Heart right ventricle (tissue), 16 donors: ENCODE measurements at regions not wholly inside any gene's neighbourhood (a gene's known extent, or its start where the extent isn't known, plus 50 kb on each side); places are given as distances from the start of the nearest gene placed in this dataset.

Experiments used
- ATAC-seq, 8 donors: fragments of 200-7000 bp; cut with Tn5 transposase; one replicate each; pipeline ENCODE4 v1.9.1; 2020; ENCODE audit warnings: mild to moderate bottlenecking in 8 of 8, moderate library complexity in 8 of 8, moderate number of reproducible peaks in 1 of 8
- DNase-seq, 2 donors: peaks; one replicate each; pipeline ENCODE4 v3.0.0-alpha.2; 2020
- H3K27ac ChIP-seq, 10 donors: fragments of 200-600 bp; sonication (generic) in 2 of 10; one replicate each; pipeline versions ENCODE4 v1.5.0 to v1.8.0; 2020 to 2022; ENCODE audit warnings: mild to moderate bottlenecking in 3 of 10
- H3K27me3 ChIP-seq, 7 donors: fragments of 200-600 bp; one replicate each; pipeline ENCODE4 v1.8.0; 2021 to 2022; ENCODE audit warnings: mild to moderate bottlenecking in 2 of 7
- H3K36me3 ChIP-seq, 9 donors: fragments of 200-600 bp; sonication (generic) in 1 of 9; one replicate each; pipeline versions ENCODE4 v1.5.0 to v1.8.0; 2020 to 2022; ENCODE audit warnings: mild to moderate bottlenecking in 2 of 9
- H3K4me1 ChIP-seq, 9 donors: fragments of 200-600 bp; sonication (generic) in 1 of 9; one replicate each; pipeline versions ENCODE4 v1.5.0 to v1.8.0; 2020 to 2022; ENCODE audit warnings: mild to moderate bottlenecking in 4 of 9
- H3K4me3 ChIP-seq, 10 donors: fragments of 200-600 bp; sonication (generic) in 2 of 10; one replicate each; pipeline versions ENCODE4 v1.5.0 to v1.8.0; 2020 to 2022; ENCODE audit warnings: mild to moderate bottlenecking in 7 of 10, moderate library complexity in 2 of 10
- H3K9me3 ChIP-seq, 11 donors: fragments of 200-600 bp in 10 of 11; sonication (generic) in 2 of 11; one replicate each; pipeline versions ENCODE4 v1.5.0 to v1.8.0; 2013 to 2022; ENCODE audit warnings: mild to moderate bottlenecking in 2 of 11, control low read depth in 1 of 11, moderate library complexity in 1 of 11
- WGBS, 2 donors: extraction: QIAGEN DNeasy Blood & Tissue Kit; methylation state at CpG; one replicate each; pipeline ENCODE4 v1.1.7; 2013; ENCODE audit warnings: inconsistent platforms in 1 of 2; 5-methylcytosine and 5-hydroxymethylcytosine counted together
- intact Hi-C, 10 donors: fragments of 100-400 bp; cut with DNase I; formaldehyde crosslinking; loops; one replicate each; pipeline versions ENCODE4 v1.11.1 to v1.14.2; 2022
- TF ChIP-seq, protein P1 (sequence below), 9 donors: fragments of 200-600 bp; sonication (generic) in 2 of 9; IDR thresholded peaks; one replicate each; pipeline versions ENCODE4 v1.5.0 to v1.8.0; 2021 to 2022; ENCODE audit warnings: antibody characterized with exemption in 9 of 9, mild to moderate bottlenecking in 5 of 9, moderate library complexity in 1 of 9
- donor health status: Arrhythmogenic right ventricular cardiomyopathy.
- donor health status: ischemic (EF 13 %, LVEDD 7.1; RV severe dilation, severe dysfunction).
- donor health status: healthy with polysubstance abuse.
- donor health status: DM: no; HTN: yes; CAD: no.
- donor health status: DM: no; HTN: no; CAD: no.
- donor health status: ischemic (EF 25% LVEDD 6.9; RV normal size, moderate dysfunction).
- donor health status: ischemic (EF 25% LVEDD 5.7; RV mildly dilated, moderate dysfunction).
- donor health status: healthy.
- donor health status: DM: yes; HTN: yes; CAD: no.
- donor health status: Ischemic cardiomyopathy.
- donor health status: ischemic (EF 35%, LVEDD 5.7; RV mildly dilated, moderate dysfunction).
- donor health status: nonischemic (EF 11% LVEDD 7.7; RV severe dilation, severe dysfunction).
- donor health status: DM: yes; HTN: yes; CAD: no.
- donor health status: PGD.
- donor health status: ischemic (EF 29% LVEDD 5.4; RV normal size, mild dysfunction).
- donor health status: nonischemic (EF 23%, LVEDD 6.1; RV moderate dilation, normal function).

DNA sequence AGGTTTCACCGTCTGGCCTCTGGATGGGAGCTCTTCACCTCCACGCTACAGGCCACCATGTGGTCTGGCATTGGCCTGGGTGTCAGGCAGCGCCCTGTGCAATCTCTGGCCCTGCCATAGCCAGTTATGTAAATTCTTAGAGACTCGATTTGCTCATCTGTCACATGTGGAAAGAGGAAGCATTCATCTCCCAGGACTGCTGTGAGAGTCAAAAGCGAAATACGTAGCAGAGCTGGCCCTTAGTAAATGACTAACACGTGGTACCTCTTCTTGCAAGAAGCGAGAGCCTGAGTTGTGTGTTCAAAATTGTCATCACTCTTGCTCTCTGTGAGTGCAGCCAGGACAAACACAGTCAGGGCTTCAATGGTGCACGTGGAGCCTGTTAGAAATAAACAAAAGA lies 159.0 kb upstream of the BACE2 start:
- peaks cover 0 to 24% (median 12%) of the 10 kb centered on the region in 7 donors for H3K27me3 ChIP-seq
- peak in 1 of 8 donors; percentile 48 for ATAC-seq
- no peaks in the 10 kb centered on the region for H3K9me3 ChIP-seq
- no peaks in the 10 kb centered on the region for H3K36me3 ChIP-seq
- peaks cover 0 to 6% (median 0%) of the 10 kb centered on the region in 9 donors for H3K4me1 ChIP-seq
- TF ChIP-seq, protein P1, sequence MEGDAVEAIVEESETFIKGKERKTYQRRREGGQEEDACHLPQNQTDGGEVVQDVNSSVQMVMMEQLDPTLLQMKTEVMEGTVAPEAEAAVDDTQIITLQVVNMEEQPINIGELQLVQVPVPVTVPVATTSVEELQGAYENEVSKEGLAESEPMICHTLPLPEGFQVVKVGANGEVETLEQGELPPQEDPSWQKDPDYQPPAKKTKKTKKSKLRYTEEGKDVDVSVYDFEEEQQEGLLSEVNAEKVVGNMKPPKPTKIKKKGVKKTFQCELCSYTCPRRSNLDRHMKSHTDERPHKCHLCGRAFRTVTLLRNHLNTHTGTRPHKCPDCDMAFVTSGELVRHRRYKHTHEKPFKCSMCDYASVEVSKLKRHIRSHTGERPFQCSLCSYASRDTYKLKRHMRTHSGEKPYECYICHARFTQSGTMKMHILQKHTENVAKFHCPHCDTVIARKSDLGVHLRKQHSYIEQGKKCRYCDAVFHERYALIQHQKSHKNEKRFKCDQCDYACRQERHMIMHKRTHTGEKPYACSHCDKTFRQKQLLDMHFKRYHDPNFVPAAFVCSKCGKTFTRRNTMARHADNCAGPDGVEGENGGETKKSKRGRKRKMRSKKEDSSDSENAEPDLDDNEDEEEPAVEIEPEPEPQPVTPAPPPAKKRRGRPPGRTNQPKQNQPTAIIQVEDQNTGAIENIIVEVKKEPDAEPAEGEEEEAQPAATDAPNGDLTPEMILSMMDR (IDR thresholded peaks at IDR 0.05): no peak
- no peak for DNase-seq
- WGBS, 2 donors: 75% methylated on average over 9 of the region's 9 CpGs
- intact Hi-C loops: no loop called here
- H3K4me3 ChIP-seq: no peak overlapping the region
- no peak overlapping the region for H3K27ac ChIP-seq

DNA sequence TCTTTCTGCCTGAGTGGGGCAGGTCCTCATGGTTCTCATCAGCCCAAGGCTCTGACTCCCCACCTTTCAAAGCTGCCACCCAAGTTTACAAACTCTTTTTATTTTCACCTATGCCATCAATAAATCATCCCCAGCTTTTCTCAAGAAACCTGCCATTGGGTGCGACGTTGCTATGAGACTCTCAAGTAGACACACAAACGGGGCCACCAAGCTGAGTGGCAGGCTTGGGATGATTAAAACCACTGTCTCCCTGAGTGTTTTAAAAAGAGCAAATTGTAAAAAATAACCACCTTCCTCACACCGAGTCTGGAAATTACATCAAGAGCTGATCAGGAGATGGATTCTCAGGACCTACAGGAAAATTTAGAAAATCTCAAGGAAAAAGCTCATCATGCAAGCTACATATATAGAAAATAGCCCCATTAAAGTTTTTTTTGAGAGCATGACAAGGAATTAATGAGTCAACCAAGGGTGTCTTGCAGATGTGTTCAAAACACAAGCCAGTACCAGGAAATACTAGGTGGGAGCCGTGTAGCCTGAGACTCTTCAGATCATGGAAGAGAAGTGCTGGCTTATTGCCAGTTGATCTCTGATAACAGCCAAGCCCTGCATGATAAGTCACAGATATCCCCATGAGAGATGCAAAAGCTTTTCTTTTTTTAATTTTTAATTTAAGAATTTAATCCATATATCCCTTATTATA lies 158.4 kb upstream of the BACE2 start:
- WGBS, 2 donors: 56 to 64% methylated on average over 5 of the region's 5 CpGs
- intact Hi-C loops: no loop called here

DNA sequence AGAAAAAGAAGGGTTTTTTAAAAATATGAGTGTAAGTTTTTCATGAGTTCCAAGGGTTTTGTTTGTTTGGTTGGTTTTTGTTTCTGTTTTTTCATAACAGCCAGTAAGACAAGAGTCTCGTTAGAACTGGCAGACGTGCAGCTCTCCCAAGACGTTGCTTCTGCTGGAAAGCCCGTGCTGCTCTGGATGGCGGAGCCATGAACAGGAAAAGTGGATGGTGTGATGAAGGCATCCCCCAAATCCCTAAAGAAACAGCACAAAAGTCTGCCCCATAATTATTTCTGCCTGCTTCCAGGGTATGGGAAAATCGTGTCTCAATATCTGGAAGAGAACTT lies 157.9 kb upstream of the BACE2 start:
- 29 to 39% methylated on average over 6 of the region's 6 CpGs for WGBS, 2 donors
- no peak for ATAC-seq
- intact Hi-C loops: no loop called here

More for the DNA sequence above, 158.4 kb upstream of the BACE2 start:
- H3K27ac ChIP-seq: no peak overlapping the region
- no peaks in the 10 kb centered on the region for H3K9me3 ChIP-seq
- no peaks in the 10 kb centered on the region for H3K36me3 ChIP-seq
- H3K4me3 ChIP-seq: no peak overlapping the region
- peaks cover 0 to 6% (median 0%) of the 10 kb centered on the region in 9 donors for H3K4me1 ChIP-seq
- DNase-seq (no peak), ATAC-seq (no peak)
- H3K27me3 ChIP-seq: peaks cover 0 to 24% (median 12%) of the 10 kb centered on the region in 7 donors
- TF ChIP-seq, protein P1 (IDR thresholded peaks at IDR 0.05): no peak

DNA sequence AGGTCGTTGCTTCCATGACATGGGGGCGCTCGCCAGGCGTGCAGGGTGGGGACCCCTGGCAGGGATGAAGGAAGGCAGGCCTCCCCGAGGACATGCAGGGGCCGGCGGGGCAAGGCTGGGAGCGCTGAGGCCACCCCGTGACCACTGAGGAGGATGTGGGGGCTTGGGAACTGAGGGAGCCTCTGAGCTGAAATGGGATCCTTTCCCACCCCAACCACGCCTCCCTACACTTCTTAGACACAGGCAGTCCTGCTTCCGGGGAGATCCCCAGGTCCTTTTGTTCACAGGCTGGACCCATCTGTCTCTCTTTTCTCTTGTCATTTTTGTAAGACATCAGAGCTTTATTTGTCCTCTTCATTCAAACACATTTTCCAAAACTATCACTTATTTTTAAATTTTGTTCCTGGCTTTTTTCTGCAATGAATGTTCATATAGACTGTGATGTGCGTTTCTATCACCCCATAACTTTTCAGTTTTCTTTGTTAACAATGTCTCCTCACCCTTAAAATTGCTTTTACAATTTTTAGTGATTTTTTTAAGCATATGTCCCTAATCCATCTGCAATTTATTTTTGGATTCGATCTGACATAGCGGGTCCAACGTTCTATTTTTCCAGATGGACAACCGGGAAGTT lies 156.7 kb upstream of the BACE2 start:
- H3K36me3 ChIP-seq: no peaks in the 10 kb centered on the region
- WGBS, 2 donors: 47 to 56% methylated on average over 16 of the region's 16 CpGs
- no peak overlapping the region for H3K4me3 ChIP-seq
- peaks cover 0 to 6% (median 0%) of the 10 kb centered on the region in 9 donors for H3K4me1 ChIP-seq
- peaks cover 0 to 24% (median 12%) of the 10 kb centered on the region in 7 donors for H3K27me3 ChIP-seq
- peak in 1 of 8 donors; percentile 39 for ATAC-seq
- DNase-seq: no peak
- H3K9me3 ChIP-seq: no peaks in the 10 kb centered on the region
- intact Hi-C loops: no loop called here
- TF ChIP-seq, protein P1 (IDR thresholded peaks at IDR 0.05): no peak
- no peak overlapping the region for H3K27ac ChIP-seq

More for the DNA sequence above, 157.9 kb upstream of the BACE2 start:
- no peak for DNase-seq
- peaks cover 0 to 6% (median 0%) of the 10 kb centered on the region in 9 donors for H3K4me1 ChIP-seq
- TF ChIP-seq, protein P1 (IDR thresholded peaks at IDR 0.05): no peak
- H3K27ac ChIP-seq: no peak overlapping the region
- no peaks in the 10 kb centered on the region for H3K9me3 ChIP-seq
- H3K27me3 ChIP-seq: peaks cover 0 to 24% (median 12%) of the 10 kb centered on the region in 7 donors
- H3K36me3 ChIP-seq: no peaks in the 10 kb centered on the region
- no peak overlapping the region for H3K4me3 ChIP-seq
